ENCODE measurements at regions not wholly inside any gene's neighbourhood (a gene's known extent, or its start where the extent isn't known, plus 50 kb on each side); places are given as distances from the start of the nearest gene placed in this dataset.

DNA sequence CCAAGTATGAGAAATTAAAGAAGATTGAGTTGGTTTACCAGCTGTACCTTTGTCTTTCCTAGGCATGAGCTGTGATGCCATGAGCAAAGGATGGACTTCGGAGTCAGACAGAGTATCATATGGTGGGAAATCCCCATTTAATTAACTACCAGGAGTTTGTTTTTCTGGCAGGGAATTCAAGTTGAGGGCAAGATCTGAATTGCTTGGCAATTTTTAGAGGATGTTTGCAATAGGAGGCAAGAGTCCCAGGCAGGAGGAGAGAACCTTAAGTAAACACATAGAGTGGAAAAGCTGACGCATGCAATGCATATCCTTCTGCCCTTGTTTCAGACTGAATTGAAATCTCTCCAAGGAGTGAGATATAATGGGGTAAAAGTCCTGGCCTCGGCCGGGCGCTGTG is 569.7 kb upstream of the MDFIC2 start:
- TF ChIP-seq, protein P1, sequence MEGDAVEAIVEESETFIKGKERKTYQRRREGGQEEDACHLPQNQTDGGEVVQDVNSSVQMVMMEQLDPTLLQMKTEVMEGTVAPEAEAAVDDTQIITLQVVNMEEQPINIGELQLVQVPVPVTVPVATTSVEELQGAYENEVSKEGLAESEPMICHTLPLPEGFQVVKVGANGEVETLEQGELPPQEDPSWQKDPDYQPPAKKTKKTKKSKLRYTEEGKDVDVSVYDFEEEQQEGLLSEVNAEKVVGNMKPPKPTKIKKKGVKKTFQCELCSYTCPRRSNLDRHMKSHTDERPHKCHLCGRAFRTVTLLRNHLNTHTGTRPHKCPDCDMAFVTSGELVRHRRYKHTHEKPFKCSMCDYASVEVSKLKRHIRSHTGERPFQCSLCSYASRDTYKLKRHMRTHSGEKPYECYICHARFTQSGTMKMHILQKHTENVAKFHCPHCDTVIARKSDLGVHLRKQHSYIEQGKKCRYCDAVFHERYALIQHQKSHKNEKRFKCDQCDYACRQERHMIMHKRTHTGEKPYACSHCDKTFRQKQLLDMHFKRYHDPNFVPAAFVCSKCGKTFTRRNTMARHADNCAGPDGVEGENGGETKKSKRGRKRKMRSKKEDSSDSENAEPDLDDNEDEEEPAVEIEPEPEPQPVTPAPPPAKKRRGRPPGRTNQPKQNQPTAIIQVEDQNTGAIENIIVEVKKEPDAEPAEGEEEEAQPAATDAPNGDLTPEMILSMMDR (IDR thresholded peaks at IDR 0.05) = no peak
- TF ChIP-seq POLR2A (IDR thresholded peaks at IDR 0.05) = no peak

Data from Peyer's patch (tissue), 4 donors.